ENCODE measurements at regions not wholly inside any gene's neighbourhood (a gene's known extent, or its start where the extent isn't known, plus 50 kb on each side); places are given as distances from the start of the nearest gene placed in this dataset.

GRCh38 chr4:53809816-53810215, 218.5 kb upstream of the LNX1 start:
- DNase-seq = no peak

- DNase-seq = no peak
Observed at GRCh38 chr4:53805291-53805690, 214.0 kb upstream of the LNX1 start.

DNA sequence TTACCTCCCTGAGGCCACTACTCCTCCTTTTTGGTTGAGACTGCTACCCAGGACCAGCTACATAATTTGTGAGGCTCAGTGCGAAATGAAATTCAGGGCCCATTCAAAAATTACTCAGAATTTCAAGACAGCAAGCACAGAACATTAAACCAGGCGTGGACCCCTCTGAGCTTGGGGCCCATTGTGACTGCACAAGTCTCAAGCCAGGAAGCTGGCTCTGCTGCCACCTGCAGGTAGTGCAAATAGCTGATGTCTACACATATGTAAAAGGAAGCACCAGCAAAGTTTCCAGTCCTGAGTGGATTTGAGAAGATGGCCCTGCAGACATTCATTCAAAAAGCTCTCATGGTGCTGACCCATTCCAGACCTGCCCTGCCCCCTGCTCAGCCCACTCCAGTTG, 213.4 kb upstream of the LNX1 start:
- DNase-seq = peak; percentile 3 to 22

DNA sequence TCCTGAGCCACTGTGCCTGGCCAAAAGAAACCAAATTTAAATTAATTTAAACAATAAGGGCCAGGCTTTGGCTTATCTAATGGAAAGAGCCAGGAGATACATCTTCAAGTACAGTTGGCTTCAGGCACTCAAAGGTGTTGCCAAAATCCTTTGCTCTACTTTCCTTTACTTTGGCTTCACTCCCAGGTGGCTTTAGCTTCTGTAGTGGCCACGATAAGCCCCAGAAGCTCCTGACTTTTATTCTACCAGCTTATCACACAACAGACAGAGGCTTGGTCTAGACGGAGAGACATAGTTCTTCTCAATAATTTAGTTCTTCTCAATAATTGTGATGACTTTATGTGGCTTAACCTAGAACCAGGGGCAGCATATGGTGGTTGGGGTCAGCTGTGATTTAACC, 211.2 kb upstream of the LNX1 start:
- DNase-seq = no peak

DNA sequence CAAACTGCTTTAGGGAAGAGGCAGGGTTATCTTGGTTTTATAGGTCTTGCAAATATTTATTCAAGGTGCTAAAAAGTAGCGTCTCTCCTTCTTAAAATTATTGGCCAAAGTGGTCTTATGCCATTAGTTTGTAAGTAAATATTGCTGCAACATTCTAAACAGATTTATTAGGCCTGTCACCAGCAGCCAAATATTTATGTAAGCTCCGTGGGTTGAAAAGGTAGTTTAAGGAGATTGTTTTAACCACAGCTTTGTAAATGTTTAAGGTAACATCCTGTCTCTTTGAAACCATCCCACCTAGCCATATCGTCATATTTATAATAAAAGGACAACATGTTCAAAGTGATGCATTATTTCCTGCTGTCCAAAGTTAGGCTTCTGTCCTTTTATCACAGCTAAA, 210.1 kb upstream of the LNX1 start:
- no peak for DNase-seq

DNA sequence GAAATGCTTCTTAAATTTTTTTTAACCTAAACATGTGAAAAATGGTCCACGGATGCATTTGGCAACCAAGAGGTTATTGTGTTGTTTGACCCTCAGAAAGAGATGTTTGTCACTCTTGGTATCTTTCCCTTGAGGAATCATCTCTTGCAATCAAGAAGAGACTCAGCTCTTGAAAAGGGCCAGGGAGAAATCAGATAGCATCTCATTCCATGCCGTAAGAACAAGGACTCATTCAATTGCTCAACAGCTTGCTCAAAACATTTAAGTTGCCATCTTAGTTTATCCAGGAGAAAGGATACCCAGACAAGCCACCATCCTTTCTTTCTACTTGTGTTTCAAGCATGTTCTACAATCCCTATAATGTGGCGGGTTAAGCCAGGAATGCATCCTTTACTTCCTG, 209.5 kb upstream of the LNX1 start:
- DNase-seq = no peak

DNA sequence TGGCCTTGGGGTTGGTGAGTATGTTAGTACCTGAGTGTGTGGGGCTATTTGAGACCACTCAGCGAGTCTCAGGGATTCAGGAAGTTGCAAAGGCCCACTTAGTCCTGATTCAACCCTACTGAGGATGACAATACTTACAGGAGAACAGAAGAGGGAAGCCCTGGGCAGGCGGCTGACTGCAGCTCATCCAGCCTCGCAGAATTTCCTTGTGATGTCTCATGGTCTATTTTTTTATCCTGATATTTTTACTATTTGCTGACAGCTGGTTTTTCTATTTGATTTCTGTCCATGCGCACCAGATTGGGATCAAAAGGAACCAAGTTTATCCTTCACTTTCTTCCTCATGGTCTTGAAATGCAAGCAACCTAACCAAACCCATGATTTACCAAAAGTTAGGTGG, 201.8 kb upstream of the LNX1 start:
- DNase-seq = no peak

DNA sequence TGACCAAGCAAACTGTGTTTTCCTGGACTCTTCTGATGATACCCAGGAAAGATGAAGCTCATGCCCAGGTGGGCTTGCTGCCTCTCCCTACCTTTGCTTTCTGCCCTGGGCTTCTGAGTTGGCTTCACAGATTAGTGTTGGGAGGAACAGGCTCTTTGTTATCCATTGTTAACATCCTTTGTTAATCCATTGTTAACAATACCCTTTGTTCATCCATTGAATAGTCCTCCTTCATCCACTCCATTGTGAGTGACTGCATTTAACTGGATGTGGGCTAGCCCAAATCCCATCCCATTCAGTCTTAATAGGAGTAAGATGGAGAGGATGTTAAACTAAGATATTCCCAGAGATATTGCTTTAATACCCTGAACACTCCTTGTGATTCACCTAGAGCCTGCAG, 199.0 kb upstream of the LNX1 start:
- DNase-seq = no peak

DNA sequence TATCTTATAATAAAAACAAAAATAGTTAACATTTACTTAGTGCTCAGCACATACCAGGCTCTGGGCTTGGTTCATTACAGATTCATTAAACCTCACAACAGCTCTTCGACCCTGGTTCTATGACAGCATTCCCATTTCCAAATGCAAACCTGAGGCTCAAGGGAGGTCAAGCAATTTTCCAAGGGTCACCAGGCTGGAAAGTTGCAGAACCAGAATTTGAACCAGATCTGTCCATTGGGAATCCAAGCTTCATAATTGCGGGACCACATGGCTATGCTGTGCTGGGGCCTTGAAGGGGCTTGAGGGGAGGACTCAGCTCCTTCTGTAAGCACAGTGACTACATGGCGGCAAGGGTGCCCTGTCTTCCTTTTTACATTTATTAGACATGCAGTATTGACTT, 197.3 kb upstream of the LNX1 start:
- DNase-seq = no peak

GRCh38 chr4:53788011-53788410, 196.7 kb upstream of the LNX1 start:
- DNase-seq = no peak

- DNase-seq = no peak
Observed at GRCh38 chr4:53786632-53787031, 195.3 kb upstream of the LNX1 start.

DNA sequence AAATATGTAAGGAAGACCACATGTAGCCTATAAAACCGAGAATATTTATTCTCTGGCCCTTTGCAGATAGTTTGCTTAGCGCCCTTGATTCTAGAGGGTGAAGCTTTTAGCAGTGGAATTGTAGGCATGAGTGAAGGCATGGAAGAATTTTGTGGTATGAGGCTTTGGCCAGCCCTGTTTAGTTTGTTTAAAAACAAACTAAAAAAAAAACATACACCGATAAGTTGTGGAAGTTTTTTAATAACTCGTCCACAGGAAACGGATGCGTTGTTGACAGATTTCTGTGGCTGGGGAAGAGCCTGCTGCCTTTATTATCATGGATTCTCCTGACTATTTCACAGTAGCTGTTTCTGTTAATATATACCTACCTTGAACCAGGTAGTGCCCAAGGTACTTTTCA, 194.7 kb upstream of the LNX1 start:
- DNase-seq = no peak

DNA sequence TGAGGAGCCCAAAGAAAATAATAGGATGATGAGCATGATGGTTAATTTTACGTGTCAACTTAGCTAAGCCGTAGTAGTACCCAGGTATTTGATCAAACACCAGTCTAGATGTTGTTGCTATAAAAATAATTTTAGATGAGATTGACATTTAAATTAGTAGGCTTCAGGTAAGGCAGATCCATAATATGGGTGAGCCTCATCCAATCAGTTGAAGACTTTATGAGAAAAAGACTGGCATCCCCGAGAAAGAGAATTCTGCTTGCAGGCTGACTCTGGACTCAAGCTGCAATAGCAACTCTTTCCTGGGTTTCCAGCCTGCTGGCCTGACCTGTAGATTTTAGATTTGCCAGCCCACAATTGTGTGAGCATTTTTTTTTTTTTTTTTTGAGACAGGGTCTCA, 192.8 kb upstream of the LNX1 start:
- no peak for DNase-seq

DNA sequence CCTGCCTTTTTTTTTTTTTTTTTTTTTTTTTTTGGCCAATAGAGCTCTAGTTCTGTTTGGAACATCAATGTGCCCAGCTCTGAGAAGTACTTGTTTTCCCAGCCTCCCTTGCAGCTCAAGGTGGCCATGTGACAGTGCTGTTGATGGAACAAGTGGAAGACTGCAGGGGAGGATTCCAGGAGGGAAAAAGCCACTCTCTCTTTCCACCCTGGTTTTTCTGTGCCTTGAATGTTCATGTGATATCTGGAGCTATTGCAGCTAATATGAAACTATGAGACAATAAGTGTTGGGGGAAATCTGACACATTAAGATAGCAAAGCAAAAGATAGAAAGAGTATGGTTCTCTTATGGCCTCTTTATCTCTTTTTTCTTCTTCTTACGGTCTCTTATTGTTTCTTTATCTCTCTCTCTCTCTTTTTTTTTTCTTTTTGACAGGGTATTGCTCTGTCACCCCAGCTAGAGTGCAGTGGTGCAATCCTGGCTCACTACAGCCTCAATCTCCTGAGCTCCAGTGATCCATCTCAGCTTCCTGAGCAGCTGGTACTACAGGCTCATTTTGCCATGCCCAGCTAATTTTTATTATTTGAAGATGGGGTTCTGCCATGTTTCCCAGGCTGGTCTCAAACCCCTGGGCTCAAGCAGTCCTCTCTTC, 192.0 kb upstream of the LNX1 start:
- DNase-seq = no peak

DNA sequence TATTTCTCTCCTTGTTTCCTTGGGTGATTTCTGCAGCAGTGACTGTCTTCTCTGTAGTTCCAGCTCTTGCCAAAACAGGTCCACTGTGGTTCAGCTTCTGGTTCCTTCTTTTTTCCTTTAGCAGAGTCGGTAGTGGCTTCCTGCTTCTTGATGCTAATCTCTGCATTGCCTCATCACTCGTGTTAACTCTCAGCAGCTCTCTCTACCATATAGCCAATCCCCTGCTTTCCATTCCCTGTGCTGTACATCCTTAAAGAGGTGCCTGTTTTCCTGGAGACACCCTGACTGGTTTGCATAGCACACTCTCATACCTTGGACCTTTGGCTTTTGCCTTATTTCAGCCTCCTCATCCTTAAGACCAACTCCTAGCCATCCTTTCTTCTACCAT, 191.2 kb upstream of the LNX1 start:
- DNase-seq = no peak

DNA sequence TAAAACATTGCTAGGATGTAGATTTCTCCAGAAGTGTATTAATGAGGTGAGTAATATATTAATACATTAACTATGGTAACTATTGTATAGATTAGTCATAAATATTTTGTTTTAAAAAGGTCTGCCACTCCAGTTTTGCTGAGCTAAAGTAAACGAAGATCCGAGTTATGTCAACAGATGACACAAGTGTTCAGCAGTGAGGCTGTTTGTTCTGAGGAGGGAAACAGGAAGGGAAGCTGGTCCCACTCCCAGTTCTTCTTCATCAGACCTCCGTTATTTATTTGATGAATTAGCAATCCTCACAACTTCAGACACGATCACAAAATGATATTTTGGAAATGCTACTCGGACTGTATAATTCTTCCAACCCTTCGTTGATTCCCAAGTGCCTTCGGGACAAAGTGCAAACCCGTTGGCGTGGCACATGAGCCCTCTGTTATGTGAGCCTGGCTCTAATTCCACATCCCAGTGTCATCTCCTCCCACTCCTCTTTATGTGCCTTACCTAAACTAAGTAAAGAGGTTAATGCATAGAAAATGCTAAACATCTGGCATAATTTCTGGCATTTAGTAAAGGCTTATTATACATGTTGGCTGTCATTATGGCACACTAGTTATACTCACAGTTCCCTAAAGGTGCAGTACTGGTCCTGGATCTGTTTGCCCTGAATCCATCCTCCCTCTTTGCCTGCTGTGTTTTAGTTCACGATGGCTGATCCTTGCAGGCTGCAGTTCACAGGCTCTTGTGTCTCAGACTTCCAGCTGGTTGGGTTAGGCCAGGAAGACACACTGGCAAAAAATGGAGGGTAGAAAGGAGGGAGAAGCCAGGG, 190.6 kb upstream of the LNX1 start:
- DNase-seq = no peak

GRCh38 chr4:53780736-53781400, 189.6 kb upstream of the LNX1 start:
- DNase-seq = no peak

- no peak for DNase-seq
Observed at GRCh38 chr4:53779025-53779424, 187.7 kb upstream of the LNX1 start.

- no peak for DNase-seq
Observed at GRCh38 chr4:53778155-53778554, 186.9 kb upstream of the LNX1 start.

DNA sequence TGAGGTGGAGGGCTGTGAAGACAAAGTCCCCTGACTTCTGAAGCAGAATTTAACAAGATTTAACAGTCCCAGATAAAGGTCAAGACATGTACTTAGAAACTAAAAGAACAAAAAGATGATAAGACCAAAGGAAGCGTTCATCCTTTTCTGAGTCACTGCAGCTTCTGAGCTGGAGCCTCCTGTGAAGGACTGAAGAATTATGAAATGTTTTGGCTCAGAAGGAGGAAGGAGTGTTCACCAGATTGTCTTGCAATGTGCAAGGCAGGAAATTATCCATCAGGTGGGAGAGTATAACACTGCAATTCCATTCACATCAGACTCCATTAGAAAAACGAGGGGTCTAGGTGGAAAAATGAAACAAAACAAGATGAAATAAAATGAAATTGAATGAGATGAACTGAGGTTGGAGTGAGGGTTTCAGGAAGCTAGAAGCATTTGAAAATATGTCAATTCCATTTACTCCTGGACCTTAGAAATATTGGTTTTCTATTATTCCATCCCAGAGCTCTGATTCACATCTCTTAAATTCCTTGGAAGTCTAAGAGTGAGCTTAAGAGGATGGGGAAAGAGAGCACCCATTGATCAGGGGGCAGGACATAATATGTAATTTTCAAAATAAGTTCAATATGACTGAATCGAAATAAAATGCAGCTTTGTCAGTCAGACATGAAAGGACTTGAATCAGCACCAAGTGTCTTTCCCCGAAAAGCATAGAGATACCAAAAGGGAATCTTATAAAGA, 186.1 kb upstream of the LNX1 start:
- no peak for DNase-seq

DNA sequence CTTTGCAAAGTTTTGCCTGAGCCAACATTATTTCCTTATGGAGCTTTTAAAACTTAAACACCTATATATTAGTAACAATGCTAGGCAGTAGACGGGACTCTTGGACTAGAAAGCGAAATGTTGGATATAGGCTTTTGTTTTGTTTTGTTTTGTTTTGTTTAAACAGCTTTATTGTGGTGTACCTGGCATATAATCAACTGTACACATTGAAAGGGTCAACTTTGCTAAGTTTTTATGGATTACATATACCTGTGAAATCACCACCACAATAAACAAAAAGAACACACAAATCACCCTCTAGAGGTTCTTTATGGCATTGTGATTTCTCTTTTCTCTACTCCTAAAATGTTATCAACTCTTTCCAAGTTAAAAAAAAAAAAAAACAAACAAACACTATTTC, 184.9 kb upstream of the LNX1 start:
- no peak for DNase-seq

- no peak for DNase-seq
Observed at GRCh38 chr4:53775381-53775780, 184.1 kb upstream of the LNX1 start.

DNA sequence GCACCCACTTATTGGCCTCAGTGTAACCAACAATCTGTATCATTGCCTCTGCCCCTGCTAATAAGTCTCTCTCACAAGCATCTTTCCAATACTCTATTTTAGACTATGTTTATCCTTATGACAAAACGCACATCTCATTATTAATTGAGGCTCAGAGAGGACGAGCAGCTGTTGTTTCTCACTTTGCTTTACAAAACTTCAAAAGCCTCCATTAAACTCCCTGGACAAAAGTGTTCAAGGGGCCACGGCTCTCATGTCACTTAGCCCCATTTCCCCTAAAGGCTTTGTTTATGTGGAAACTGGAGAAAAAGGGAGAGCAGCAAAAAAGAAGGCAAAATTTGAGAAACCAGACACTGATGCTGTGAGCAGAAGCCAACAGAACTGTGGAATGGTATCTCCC, 180.0 kb upstream of the LNX1 start:
- no peak for DNase-seq

- DNase-seq = no peak
Observed at GRCh38 chr4:53767482-53767881, 176.2 kb upstream of the LNX1 start.

Measured in CD4-positive, alpha-beta T cell treated with Interleukin-1 beta for 1 hour (primary cell).